ENCODE measurements at regions not wholly inside any gene's neighbourhood (a gene's known extent, or its start where the extent isn't known, plus 50 kb on each side); places are given as distances from the start of the nearest gene placed in this dataset.

DNA sequence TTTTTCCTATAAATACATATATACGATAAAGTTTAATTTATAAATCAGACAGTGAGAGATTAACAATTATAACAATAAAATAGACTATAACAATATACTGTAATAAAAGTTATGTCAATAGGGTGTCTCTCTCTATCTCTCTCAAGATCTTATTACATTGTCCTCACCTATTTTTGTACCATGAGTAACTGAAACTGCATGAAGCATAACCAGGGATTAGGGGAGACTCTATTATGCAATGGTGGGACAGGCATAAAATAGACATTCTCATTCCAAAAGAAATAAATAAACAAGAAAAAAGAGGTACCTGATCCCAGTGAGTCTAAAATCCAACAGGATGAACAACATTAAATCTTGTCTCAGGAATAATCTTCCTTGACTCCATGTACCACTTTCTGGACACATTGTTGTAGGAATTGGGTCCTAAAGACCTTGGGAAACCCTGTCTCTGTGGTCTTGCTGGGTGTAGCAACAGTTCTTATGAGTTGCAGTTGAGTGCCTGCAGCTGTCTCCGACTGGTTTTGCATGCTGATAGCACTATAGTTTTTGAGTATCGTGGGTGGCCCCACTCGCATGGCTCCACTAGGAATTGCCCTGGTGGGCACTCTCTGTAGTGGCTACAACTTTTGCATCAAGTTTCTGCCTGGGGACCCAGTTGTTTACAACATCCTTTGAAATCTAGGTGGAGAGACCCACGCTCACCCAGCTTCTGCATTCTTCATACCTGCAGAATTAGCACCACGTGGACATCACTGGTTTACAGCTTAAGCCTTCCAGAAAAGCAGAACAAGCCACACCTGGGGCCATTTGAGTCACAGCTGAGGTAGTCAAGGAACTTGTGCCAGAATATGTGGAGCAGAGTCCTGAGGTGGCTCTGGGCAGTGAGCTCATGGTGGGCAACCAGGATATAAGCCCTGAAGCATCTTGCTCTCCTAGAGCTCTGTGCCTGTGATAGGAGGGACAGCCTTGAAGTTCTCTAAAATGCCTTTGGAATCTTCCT is 204.7 kb downstream of the KITLG start:
- no peak for TF ChIP-seq POLR2A (IDR thresholded peaks at IDR 0.05)
- TF ChIP-seq, protein P1, sequence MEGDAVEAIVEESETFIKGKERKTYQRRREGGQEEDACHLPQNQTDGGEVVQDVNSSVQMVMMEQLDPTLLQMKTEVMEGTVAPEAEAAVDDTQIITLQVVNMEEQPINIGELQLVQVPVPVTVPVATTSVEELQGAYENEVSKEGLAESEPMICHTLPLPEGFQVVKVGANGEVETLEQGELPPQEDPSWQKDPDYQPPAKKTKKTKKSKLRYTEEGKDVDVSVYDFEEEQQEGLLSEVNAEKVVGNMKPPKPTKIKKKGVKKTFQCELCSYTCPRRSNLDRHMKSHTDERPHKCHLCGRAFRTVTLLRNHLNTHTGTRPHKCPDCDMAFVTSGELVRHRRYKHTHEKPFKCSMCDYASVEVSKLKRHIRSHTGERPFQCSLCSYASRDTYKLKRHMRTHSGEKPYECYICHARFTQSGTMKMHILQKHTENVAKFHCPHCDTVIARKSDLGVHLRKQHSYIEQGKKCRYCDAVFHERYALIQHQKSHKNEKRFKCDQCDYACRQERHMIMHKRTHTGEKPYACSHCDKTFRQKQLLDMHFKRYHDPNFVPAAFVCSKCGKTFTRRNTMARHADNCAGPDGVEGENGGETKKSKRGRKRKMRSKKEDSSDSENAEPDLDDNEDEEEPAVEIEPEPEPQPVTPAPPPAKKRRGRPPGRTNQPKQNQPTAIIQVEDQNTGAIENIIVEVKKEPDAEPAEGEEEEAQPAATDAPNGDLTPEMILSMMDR (IDR thresholded peaks at IDR 0.05) = no peak
